Right lobe of liver (tissue), 4 donors: ENCODE measurements at regions not wholly inside any gene's neighbourhood (a gene's known extent, or its start where the extent isn't known, plus 50 kb on each side); places are given as distances from the start of the nearest gene placed in this dataset.

ENCODE experiments used
- POLR2A ChIP-seq: fragments of 450-650 bp; IDR thresholded peaks from one replicate; pipeline ENCODE4 v1.6.1; 2017; ENCODE audit warnings: antibody characterized with exemption, mild to moderate bottlenecking
- TF ChIP-seq, protein P1 (sequence below), 4 donors: fragments of 200-600 bp in 3 of 4; fragments of 450-650 bp in 1 of 4; IDR thresholded peaks; one replicate each; pipeline versions ENCODE4 v1.5.1 to v1.8.0; 2016 to 2022; ENCODE audit warnings: antibody characterized with exemption in 4 of 4, mild to moderate bottlenecking in 2 of 4
- donor health status: DM: no; HTN: no; CAD: no.
- donor health status: DM: no; HTN: no; CAD: no.
- donor health status: DM: no; HTN: yes; CAD: no.

GRCh38 chr11:33582636-33583325 is 117.8 kb downstream of the C11orf91 start:
- no peak for TF ChIP-seq POLR2A
- TF ChIP-seq, protein P1, sequence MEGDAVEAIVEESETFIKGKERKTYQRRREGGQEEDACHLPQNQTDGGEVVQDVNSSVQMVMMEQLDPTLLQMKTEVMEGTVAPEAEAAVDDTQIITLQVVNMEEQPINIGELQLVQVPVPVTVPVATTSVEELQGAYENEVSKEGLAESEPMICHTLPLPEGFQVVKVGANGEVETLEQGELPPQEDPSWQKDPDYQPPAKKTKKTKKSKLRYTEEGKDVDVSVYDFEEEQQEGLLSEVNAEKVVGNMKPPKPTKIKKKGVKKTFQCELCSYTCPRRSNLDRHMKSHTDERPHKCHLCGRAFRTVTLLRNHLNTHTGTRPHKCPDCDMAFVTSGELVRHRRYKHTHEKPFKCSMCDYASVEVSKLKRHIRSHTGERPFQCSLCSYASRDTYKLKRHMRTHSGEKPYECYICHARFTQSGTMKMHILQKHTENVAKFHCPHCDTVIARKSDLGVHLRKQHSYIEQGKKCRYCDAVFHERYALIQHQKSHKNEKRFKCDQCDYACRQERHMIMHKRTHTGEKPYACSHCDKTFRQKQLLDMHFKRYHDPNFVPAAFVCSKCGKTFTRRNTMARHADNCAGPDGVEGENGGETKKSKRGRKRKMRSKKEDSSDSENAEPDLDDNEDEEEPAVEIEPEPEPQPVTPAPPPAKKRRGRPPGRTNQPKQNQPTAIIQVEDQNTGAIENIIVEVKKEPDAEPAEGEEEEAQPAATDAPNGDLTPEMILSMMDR (IDR thresholded peaks at IDR 0.05), result no peak
